Neural progenitor cell (in vitro differentiated cells): ENCODE measurements at regions not wholly inside any gene's neighbourhood (a gene's known extent, or its start where the extent isn't known, plus 50 kb on each side); places are given as distances from the start of the nearest gene placed in this dataset.

Experiments used
- EZH2 ChIP-seq: fragments of 200-600 bp; sonication (generic); IDR thresholded peaks from 2 replicates; pipeline ENCODE4 v1.6.1; 2017; ENCODE audit warnings: antibody characterized with exemption, mild to moderate bottlenecking, moderate library complexity
- EZH2phosphoT487 ChIP-seq: fragments of 200-600 bp; sonication (generic); IDR thresholded peaks from 2 replicates; pipeline ENCODE4 v1.6.1; 2017; ENCODE audit warnings: antibody characterized with exemption
- TF ChIP-seq, protein P1 (sequence below): fragments of 200-600 bp; sonication (generic); IDR thresholded peaks from 2 replicates; pipeline ENCODE4 v1.5.1; 2017; ENCODE audit warnings: antibody characterized with exemption, mild to moderate bottlenecking

DNA sequence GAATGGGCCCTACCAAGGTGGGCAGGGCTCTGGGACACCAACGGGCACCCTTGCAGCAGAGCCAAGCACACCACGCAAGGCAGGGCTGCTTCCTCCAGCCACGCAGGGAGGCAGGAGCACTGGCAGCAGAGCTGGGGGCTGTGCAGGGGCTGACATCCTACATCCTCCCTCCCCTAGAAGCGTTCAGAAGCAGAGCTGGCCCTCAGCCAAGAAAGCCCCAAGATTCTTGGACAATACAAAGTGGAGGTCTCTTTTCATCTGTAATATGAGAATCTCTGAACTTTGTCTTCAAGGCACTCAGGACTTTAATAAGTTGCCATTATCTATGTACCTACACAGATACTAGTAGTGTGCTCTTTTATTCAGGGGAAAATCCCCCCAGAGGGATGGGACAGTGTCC, 128.1 kb upstream of the AGAP1 start:
- TF ChIP-seq, protein P1, sequence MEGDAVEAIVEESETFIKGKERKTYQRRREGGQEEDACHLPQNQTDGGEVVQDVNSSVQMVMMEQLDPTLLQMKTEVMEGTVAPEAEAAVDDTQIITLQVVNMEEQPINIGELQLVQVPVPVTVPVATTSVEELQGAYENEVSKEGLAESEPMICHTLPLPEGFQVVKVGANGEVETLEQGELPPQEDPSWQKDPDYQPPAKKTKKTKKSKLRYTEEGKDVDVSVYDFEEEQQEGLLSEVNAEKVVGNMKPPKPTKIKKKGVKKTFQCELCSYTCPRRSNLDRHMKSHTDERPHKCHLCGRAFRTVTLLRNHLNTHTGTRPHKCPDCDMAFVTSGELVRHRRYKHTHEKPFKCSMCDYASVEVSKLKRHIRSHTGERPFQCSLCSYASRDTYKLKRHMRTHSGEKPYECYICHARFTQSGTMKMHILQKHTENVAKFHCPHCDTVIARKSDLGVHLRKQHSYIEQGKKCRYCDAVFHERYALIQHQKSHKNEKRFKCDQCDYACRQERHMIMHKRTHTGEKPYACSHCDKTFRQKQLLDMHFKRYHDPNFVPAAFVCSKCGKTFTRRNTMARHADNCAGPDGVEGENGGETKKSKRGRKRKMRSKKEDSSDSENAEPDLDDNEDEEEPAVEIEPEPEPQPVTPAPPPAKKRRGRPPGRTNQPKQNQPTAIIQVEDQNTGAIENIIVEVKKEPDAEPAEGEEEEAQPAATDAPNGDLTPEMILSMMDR, result no peak
- no peak for TF ChIP-seq EZH2
- TF ChIP-seq EZH2phosphoT487, result no peak
